WTC11 (cell line): ENCODE measurements at regions not wholly inside any gene's neighbourhood (a gene's known extent, or its start where the extent isn't known, plus 50 kb on each side); places are given as distances from the start of the nearest gene placed in this dataset.

Experiments used
- ATAC-seq: fragments of 200-7000 bp; cut with Tn5 transposase; 2 replicates; pipeline ENCODE4 v1.10.0; 2021; ENCODE audit warnings: mild to moderate bottlenecking, moderate library complexity
- CTCF ChIA-PET: fragments of 300-600 bp; sonication (Branson Sonifier 250); formaldehyde crosslinking; loops from one replicate; lab custom pipeline; 2021; ENCODE audit warnings: antibody characterized with exemption; lab: Charles Lee
- POLR2A ChIA-PET: fragments of 350-600 bp; sonication (Branson Sonifier 250); formaldehyde crosslinking; loops from one replicate; lab custom pipeline; 2021; ENCODE audit warnings: antibody characterized with exemption; lab: Charles Lee
- DNase-seq: peaks from one replicate; pipeline ENCODE4 v3.0.0; 2021; ENCODE audit warnings: low spot score
- H3K27ac Mint-ChIP-seq: 2 replicates; pipeline ENCODE4 v1.8.0; 2021; ENCODE audit warnings: mixed read lengths
- H3K27me3 Mint-ChIP-seq: 2 replicates; pipeline ENCODE4 v1.8.0; 2021; ENCODE audit warnings: low read depth, mild to moderate bottlenecking, moderate library complexity, mixed read lengths
- H3K36me3 Mint-ChIP-seq: 2 replicates; pipeline ENCODE4 v1.8.0; 2021; ENCODE audit warnings: mixed read lengths
- H3K4me1 Mint-ChIP-seq: 2 replicates; pipeline ENCODE4 v1.8.0; 2022; ENCODE audit warnings: mixed read lengths
- H3K4me3 Mint-ChIP-seq: 2 replicates; pipeline ENCODE4 v1.8.0; 2021; ENCODE audit warnings: mild to moderate bottlenecking, moderate library complexity, mixed read lengths
- H3K9me3 Mint-ChIP-seq: 2 replicates; pipeline ENCODE4 v1.8.0; 2021; ENCODE audit warnings: mixed read lengths
- CBFB ChIP-seq: sonication (generic); formaldehyde crosslinking; IDR thresholded peaks from 2 replicates; pipeline ENCODE4 v1.8.1; 2022; ENCODE audit warnings: mild to moderate bottlenecking, low read depth, missing genetic modification reagents
- ELF4 ChIP-seq: sonication (generic); formaldehyde crosslinking; IDR thresholded peaks from 2 replicates; pipeline ENCODE4 v1.8.1; 2022; ENCODE audit warnings: low read depth, mild to moderate bottlenecking, moderate library complexity, missing genetic modification reagents
- ESRRA ChIP-seq: sonication (generic); formaldehyde crosslinking; IDR thresholded peaks from 2 replicates; pipeline ENCODE4 v1.8.1; 2022; ENCODE audit warnings: mild to moderate bottlenecking, missing genetic modification reagents, borderline replicate concordance
- FOXJ3 ChIP-seq: sonication (generic); formaldehyde crosslinking; IDR thresholded peaks from 2 replicates; pipeline ENCODE4 v1.9.0; 2021; ENCODE audit warnings: missing genetic modification reagents, mild to moderate bottlenecking, borderline replicate concordance
- GTF2I ChIP-seq: fragments of 250-450 bp; sonication (Bioruptor Pico); conservative IDR thresholded peaks from 2 replicates; pipeline ENCODE4 v1.4.0; 2021; ENCODE audit warnings: mild to moderate bottlenecking
- HMGA2 ChIP-seq: fragments of 250-450 bp; sonication (Bioruptor Pico); IDR thresholded peaks from 2 replicates; pipeline ENCODE4 v1.4.0; 2021; ENCODE audit warnings: mild to moderate bottlenecking, moderate library complexity
- IRF2 ChIP-seq: sonication (generic); formaldehyde crosslinking; IDR thresholded peaks from 2 replicates; pipeline ENCODE4 v1.8.0; 2022; ENCODE audit warnings: low read depth, missing genetic modification reagents, borderline replicate concordance
- NFE2L1 ChIP-seq: sonication (generic); formaldehyde crosslinking; IDR thresholded peaks from 2 replicates; pipeline ENCODE4 v1.8.1; 2023; ENCODE audit warnings: missing genetic modification reagents
- NFYB ChIP-seq: sonication (generic); formaldehyde crosslinking; conservative IDR thresholded peaks from 2 replicates; pipeline ENCODE4 v1.8.0; 2022; ENCODE audit warnings: low read depth, missing genetic modification reagents
- PRRX2 ChIP-seq: fragments of 250-450 bp; sonication (Bioruptor Pico); IDR thresholded peaks from 2 replicates; pipeline ENCODE4 v1.8.0; 2021; ENCODE audit warnings: mild to moderate bottlenecking
- TF ChIP-seq, protein P1 (sequence below): sonication (generic); formaldehyde crosslinking; IDR thresholded peaks from 2 replicates; pipeline ENCODE4 v1.8.1; 2022; ENCODE audit warnings: mild to moderate bottlenecking, moderate library complexity, missing genetic modification reagents
- TF ChIP-seq, protein P2 (sequence below): sonication (generic); formaldehyde crosslinking; IDR thresholded peaks from 2 replicates; pipeline ENCODE4 v1.8.0; 2023; ENCODE audit warnings: missing genetic modification reagents, mild to moderate bottlenecking, borderline replicate concordance
- TF ChIP-seq, protein P3 (sequence below): sonication (generic); formaldehyde crosslinking; IDR thresholded peaks from 2 replicates; pipeline ENCODE4 v1.8.1; 2022; ENCODE audit warnings: mild to moderate bottlenecking, missing genetic modification reagents, moderate library complexity, borderline replicate concordance
- TF ChIP-seq, protein P4 (sequence below): sonication (generic); formaldehyde crosslinking; IDR thresholded peaks from 2 replicates; pipeline ENCODE4 v1.8.1; 2022; ENCODE audit warnings: low read depth, missing genetic modification reagents, borderline replicate concordance
- TF ChIP-seq, protein P5 (sequence below): sonication (generic); formaldehyde crosslinking; conservative IDR thresholded peaks from 2 replicates; pipeline ENCODE4 v1.8.1; 2022; ENCODE audit warnings: mild to moderate bottlenecking, missing genetic modification reagents
- TF ChIP-seq, protein P6 (sequence below): fragments of 250-450 bp; sonication (Bioruptor Pico); IDR thresholded peaks from 2 replicates; pipeline ENCODE4 v2.1.2; 2022; ENCODE audit warnings: mild to moderate bottlenecking, moderate library complexity
- TF ChIP-seq, protein P7 (sequence below): sonication (generic); formaldehyde crosslinking; IDR thresholded peaks from 2 replicates; pipeline ENCODE4 v1.8.0; 2023; ENCODE audit warnings: missing genetic modification reagents
- TF ChIP-seq, protein P8 (sequence below): sonication (generic); formaldehyde crosslinking; conservative IDR thresholded peaks from 2 replicates; pipeline ENCODE4 v1.8.1; 2023; ENCODE audit warnings: mild to moderate bottlenecking, low read depth, missing genetic modification reagents, moderate library complexity
- TF ChIP-seq, protein P9 (sequence below): fragments of 250-450 bp; sonication (Bioruptor Pico); IDR thresholded peaks from 2 replicates; pipeline ENCODE4 v1.8.0; 2021; ENCODE audit warnings: mild to moderate bottlenecking

DNA sequence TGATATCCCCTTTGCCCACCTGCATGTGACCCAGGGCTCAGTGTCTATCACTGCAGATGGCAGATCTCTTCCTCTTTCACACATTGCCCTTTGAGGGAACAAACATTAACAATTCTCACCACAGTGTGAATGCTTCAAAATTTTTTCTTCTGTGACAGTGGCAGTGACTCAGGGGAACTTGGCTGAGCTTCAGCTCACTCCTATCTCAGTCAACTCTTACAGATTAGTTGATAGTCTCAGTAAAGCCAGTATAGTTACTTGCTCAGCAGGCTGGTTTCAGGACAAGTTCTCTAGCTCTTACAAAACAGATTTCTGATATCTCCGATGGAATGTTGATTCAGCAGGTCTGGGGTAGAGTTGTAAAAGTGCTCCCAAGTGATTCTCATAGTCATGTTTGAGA lies 166.9 kb downstream of the DLEU7 start:
- CTCF ChIA-PET: no interaction called here
- no peak for ATAC-seq

DNA sequence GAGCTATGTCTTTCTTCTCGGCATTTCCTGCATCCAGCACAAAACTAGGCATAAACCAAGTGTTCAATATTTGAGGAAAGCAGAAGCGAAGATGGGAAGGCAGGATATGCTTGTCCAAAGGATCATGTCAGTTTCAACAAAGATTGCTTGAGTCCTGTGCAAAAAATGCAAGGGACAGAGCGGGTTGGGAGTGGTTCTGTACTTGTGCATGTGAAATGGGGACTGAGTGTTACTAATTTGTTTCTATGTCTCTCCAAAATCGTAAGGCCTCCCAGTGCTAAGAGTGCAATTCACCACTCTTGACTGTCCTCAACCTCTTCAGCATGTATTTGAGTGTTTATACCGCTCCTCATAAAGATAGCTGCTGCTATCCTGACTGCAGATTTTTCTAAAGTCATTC lies 166.2 kb downstream of the DLEU7 start:
- no peak overlapping the region for H3K27ac Mint-ChIP-seq
- no peaks in the 10 kb centered on the region; the same call in 1 of the 2 replicates for H3K27me3 Mint-ChIP-seq
- peaks cover 6% of the 10 kb centered on the region for H3K9me3 Mint-ChIP-seq
- CTCF ChIA-PET: no interaction called here
- TF ChIP-seq, protein P1, sequence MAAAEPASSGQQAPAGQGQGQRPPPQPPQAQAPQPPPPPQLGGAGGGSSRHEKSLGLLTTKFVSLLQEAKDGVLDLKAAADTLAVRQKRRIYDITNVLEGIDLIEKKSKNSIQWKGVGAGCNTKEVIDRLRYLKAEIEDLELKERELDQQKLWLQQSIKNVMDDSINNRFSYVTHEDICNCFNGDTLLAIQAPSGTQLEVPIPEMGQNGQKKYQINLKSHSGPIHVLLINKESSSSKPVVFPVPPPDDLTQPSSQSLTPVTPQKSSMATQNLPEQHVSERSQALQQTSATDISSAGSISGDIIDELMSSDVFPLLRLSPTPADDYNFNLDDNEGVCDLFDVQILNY (CRISPR knock-in tag): no peak
- TF ChIP-seq, protein P2, sequence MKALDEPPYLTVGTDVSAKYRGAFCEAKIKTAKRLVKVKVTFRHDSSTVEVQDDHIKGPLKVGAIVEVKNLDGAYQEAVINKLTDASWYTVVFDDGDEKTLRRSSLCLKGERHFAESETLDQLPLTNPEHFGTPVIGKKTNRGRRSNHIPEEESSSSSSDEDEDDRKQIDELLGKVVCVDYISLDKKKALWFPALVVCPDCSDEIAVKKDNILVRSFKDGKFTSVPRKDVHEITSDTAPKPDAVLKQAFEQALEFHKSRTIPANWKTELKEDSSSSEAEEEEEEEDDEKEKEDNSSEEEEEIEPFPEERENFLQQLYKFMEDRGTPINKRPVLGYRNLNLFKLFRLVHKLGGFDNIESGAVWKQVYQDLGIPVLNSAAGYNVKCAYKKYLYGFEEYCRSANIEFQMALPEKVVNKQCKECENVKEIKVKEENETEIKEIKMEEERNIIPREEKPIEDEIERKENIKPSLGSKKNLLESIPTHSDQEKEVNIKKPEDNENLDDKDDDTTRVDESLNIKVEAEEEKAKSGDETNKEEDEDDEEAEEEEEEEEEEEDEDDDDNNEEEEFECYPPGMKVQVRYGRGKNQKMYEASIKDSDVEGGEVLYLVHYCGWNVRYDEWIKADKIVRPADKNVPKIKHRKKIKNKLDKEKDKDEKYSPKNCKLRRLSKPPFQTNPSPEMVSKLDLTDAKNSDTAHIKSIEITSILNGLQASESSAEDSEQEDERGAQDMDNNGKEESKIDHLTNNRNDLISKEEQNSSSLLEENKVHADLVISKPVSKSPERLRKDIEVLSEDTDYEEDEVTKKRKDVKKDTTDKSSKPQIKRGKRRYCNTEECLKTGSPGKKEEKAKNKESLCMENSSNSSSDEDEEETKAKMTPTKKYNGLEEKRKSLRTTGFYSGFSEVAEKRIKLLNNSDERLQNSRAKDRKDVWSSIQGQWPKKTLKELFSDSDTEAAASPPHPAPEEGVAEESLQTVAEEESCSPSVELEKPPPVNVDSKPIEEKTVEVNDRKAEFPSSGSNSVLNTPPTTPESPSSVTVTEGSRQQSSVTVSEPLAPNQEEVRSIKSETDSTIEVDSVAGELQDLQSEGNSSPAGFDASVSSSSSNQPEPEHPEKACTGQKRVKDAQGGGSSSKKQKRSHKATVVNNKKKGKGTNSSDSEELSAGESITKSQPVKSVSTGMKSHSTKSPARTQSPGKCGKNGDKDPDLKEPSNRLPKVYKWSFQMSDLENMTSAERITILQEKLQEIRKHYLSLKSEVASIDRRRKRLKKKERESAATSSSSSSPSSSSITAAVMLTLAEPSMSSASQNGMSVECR (CRISPR knock-in tag): no peak
- TF ChIP-seq FOXJ3: no peak
- no peak for TF ChIP-seq ELF4 (CRISPR knock-in tag)
- no peak for TF ChIP-seq HMGA2 (CRISPR knock-in tag)
- TF ChIP-seq, protein P3, sequence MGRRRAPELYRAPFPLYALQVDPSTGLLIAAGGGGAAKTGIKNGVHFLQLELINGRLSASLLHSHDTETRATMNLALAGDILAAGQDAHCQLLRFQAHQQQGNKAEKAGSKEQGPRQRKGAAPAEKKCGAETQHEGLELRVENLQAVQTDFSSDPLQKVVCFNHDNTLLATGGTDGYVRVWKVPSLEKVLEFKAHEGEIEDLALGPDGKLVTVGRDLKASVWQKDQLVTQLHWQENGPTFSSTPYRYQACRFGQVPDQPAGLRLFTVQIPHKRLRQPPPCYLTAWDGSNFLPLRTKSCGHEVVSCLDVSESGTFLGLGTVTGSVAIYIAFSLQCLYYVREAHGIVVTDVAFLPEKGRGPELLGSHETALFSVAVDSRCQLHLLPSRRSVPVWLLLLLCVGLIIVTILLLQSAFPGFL (CRISPR knock-in tag): no peak
- TF ChIP-seq, protein P4, sequence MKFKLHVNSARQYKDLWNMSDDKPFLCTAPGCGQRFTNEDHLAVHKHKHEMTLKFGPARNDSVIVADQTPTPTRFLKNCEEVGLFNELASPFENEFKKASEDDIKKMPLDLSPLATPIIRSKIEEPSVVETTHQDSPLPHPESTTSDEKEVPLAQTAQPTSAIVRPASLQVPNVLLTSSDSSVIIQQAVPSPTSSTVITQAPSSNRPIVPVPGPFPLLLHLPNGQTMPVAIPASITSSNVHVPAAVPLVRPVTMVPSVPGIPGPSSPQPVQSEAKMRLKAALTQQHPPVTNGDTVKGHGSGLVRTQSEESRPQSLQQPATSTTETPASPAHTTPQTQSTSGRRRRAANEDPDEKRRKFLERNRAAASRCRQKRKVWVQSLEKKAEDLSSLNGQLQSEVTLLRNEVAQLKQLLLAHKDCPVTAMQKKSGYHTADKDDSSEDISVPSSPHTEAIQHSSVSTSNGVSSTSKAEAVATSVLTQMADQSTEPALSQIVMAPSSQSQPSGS: no peak
- no peak for TF ChIP-seq ESRRA (CRISPR knock-in tag)
- TF ChIP-seq, protein P5, sequence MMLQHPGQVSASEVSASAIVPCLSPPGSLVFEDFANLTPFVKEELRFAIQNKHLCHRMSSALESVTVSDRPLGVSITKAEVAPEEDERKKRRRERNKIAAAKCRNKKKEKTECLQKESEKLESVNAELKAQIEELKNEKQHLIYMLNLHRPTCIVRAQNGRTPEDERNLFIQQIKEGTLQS (CRISPR knock-in tag): no peak
- no peak for TF ChIP-seq IRF2
- DNase-seq (no peak), ATAC-seq (no peak)
- H3K4me3 Mint-ChIP-seq: no peak overlapping the region
- no peaks in the 10 kb centered on the region for H3K4me1 Mint-ChIP-seq
- POLR2A ChIA-PET: no interaction called here
- H3K36me3 Mint-ChIP-seq: peaks cover 2% of the 10 kb centered on the region

More for the DNA sequence above, 166.9 kb downstream of the DLEU7 start:
- POLR2A ChIA-PET: no interaction called here
- Mint-ChIP-seq H3K4me3 (no peak overlapping the region), H3K27ac (no peak overlapping the region), H3K4me1 (no peaks in the 10 kb centered on the region), H3K36me3 (no peaks in the 10 kb centered on the region), H3K9me3 (no peaks in the 10 kb centered on the region), H3K27me3 (no peaks in the 10 kb centered on the region; the same call in 1 of the 2 replicates)
- DNase-seq: no peak
- TF ChIP-seq, protein P6, sequence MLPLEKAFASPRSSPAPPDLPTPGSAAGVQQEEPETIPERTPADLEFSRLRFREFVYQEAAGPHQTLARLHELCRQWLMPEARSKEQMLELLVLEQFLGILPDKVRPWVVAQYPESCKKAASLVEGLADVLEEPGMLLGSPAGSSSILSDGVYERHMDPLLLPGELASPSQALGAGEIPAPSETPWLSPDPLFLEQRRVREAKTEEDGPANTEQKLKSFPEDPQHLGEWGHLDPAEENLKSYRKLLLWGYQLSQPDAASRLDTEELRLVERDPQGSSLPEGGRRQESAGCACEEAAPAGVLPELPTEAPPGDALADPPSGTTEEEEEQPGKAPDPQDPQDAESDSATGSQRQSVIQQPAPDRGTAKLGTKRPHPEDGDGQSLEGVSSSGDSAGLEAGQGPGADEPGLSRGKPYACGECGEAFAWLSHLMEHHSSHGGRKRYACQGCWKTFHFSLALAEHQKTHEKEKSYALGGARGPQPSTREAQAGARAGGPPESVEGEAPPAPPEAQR (CRISPR knock-in tag): no peak
- no peak for TF ChIP-seq NFYB (CRISPR knock-in tag)
- no peak for TF ChIP-seq GTF2I (CRISPR knock-in tag)
- no peak for TF ChIP-seq CBFB (CRISPR knock-in tag)
- TF ChIP-seq, protein P7, sequence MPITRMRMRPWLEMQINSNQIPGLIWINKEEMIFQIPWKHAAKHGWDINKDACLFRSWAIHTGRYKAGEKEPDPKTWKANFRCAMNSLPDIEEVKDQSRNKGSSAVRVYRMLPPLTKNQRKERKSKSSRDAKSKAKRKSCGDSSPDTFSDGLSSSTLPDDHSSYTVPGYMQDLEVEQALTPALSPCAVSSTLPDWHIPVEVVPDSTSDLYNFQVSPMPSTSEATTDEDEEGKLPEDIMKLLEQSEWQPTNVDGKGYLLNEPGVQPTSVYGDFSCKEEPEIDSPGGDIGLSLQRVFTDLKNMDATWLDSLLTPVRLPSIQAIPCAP: no peak
- TF ChIP-seq, protein P8, sequence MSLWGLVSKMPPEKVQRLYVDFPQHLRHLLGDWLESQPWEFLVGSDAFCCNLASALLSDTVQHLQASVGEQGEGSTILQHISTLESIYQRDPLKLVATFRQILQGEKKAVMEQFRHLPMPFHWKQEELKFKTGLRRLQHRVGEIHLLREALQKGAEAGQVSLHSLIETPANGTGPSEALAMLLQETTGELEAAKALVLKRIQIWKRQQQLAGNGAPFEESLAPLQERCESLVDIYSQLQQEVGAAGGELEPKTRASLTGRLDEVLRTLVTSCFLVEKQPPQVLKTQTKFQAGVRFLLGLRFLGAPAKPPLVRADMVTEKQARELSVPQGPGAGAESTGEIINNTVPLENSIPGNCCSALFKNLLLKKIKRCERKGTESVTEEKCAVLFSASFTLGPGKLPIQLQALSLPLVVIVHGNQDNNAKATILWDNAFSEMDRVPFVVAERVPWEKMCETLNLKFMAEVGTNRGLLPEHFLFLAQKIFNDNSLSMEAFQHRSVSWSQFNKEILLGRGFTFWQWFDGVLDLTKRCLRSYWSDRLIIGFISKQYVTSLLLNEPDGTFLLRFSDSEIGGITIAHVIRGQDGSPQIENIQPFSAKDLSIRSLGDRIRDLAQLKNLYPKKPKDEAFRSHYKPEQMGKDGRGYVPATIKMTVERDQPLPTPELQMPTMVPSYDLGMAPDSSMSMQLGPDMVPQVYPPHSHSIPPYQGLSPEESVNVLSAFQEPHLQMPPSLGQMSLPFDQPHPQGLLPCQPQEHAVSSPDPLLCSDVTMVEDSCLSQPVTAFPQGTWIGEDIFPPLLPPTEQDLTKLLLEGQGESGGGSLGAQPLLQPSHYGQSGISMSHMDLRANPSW (CRISPR knock-in tag): no peak
- TF ChIP-seq, protein P9, sequence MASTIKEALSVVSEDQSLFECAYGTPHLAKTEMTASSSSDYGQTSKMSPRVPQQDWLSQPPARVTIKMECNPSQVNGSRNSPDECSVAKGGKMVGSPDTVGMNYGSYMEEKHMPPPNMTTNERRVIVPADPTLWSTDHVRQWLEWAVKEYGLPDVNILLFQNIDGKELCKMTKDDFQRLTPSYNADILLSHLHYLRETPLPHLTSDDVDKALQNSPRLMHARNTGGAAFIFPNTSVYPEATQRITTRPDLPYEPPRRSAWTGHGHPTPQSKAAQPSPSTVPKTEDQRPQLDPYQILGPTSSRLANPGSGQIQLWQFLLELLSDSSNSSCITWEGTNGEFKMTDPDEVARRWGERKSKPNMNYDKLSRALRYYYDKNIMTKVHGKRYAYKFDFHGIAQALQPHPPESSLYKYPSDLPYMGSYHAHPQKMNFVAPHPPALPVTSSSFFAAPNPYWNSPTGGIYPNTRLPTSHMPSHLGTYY: no peak
- no peak for TF ChIP-seq PRRX2 (CRISPR knock-in tag)
- TF ChIP-seq NFE2L1: no peak
- TF ChIP-seq, all 79 proteins: peak for 0
